Lower lobe of right lung (tissue), 2 donors: ENCODE measurements at regions not wholly inside any gene's neighbourhood (a gene's known extent, or its start where the extent isn't known, plus 50 kb on each side); places are given as distances from the start of the nearest gene placed in this dataset.

Experiments
- ATAC-seq, 2 donors: fragments of 200-7000 bp; cut with Tn5 transposase; one replicate each; pipeline ENCODE4 v1.9.1; 2020 to 2022; ENCODE audit warnings: mild to moderate bottlenecking in 2 of 2, moderate library complexity in 2 of 2
- DNase-seq: peaks from one replicate; pipeline ENCODE4 v3.0.0-alpha.2; 2020
- H3K27ac ChIP-seq: fragments of 200-600 bp; one replicate; pipeline ENCODE4 v1.8.0; 2022
- H3K27me3 ChIP-seq: fragments of 200-600 bp; one replicate; pipeline ENCODE4 v1.8.0; 2022; ENCODE audit warnings: low read depth
- H3K36me3 ChIP-seq: fragments of 200-600 bp; one replicate; pipeline ENCODE4 v1.8.0; 2022; ENCODE audit warnings: mild to moderate bottlenecking
- H3K4me1 ChIP-seq: fragments of 200-600 bp; one replicate; pipeline ENCODE4 v1.8.0; 2022
- H3K4me3 ChIP-seq: fragments of 200-600 bp; one replicate; pipeline ENCODE4 v1.8.0; 2022; ENCODE audit warnings: mild to moderate bottlenecking
- H3K9me3 ChIP-seq: fragments of 200-600 bp; one replicate; pipeline ENCODE4 v1.8.0; 2022
- intact Hi-C: fragments of 100-400 bp; cut with DNase I; formaldehyde crosslinking; loops from one replicate; pipeline ENCODE4 v1.11.0; 2022
- TF ChIP-seq, protein P1 (sequence below): fragments of 200-600 bp; IDR thresholded peaks from one replicate; pipeline ENCODE4 v1.8.0; 2022; ENCODE audit warnings: antibody characterized with exemption, mild to moderate bottlenecking
- donor health status: DM: no; HTN: yes; CAD: no; lungs with severe emphysema.

DNA sequence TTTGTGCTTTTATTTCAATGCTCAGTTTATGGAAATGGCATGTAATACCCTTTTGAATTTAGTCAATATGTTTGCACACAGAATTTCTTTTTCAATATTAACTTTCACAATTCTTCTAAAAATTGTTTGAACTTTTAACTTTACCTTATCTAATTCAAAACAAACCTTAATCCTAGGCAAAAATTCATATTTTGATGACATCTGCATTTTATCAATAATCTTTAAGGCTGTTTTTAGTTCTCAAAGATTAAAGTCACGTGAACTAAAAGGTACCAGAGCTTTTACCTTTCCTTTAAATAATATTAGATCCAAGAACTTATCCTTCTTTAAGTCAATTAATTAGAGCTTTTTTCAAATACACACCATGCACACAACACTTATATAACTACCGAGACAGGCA lies 218.9 kb upstream of the NCAM2 start:
- ATAC-seq, result no peak
- no peaks in the 10 kb centered on the region for H3K36me3 ChIP-seq
- TF ChIP-seq, protein P1, sequence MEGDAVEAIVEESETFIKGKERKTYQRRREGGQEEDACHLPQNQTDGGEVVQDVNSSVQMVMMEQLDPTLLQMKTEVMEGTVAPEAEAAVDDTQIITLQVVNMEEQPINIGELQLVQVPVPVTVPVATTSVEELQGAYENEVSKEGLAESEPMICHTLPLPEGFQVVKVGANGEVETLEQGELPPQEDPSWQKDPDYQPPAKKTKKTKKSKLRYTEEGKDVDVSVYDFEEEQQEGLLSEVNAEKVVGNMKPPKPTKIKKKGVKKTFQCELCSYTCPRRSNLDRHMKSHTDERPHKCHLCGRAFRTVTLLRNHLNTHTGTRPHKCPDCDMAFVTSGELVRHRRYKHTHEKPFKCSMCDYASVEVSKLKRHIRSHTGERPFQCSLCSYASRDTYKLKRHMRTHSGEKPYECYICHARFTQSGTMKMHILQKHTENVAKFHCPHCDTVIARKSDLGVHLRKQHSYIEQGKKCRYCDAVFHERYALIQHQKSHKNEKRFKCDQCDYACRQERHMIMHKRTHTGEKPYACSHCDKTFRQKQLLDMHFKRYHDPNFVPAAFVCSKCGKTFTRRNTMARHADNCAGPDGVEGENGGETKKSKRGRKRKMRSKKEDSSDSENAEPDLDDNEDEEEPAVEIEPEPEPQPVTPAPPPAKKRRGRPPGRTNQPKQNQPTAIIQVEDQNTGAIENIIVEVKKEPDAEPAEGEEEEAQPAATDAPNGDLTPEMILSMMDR, result no peak

DNA sequence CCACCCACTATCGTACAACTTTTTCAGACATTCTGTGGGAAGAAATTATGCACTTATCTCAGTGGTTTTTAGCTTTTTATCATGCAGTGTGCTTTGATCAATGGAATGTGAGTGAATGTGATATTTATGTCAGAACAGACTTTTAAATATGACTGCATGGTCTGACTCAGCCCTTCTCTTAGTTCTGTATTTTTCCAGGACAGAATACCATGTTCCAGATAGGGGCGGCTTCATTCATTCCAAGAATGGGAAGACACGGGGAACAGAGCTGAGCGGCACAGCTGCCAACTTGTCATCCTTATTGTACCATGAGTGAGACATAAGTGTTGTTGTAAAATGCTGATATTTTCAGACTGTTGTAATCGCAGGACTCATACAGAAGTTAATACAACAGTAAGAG lies 214.6 kb upstream of the NCAM2 start:
- no peaks in the 10 kb centered on the region for H3K4me1 ChIP-seq
- H3K27me3 ChIP-seq, result no peaks in the 10 kb centered on the region
- no peak overlapping the region for H3K4me3 ChIP-seq
- TF ChIP-seq, protein P1, result no peak
- ATAC-seq (no peak), DNase-seq (no peak)
- no peak overlapping the region for H3K27ac ChIP-seq
- no peaks in the 10 kb centered on the region for H3K36me3 ChIP-seq
- intact Hi-C loops, result no loop called here
- H3K9me3 ChIP-seq, result no peaks in the 10 kb centered on the region

More for the DNA sequence above, 218.9 kb upstream of the NCAM2 start:
- Histone ChIP-seq H3K27me3 (no peaks in the 10 kb centered on the region), H3K4me1 (no peaks in the 10 kb centered on the region), H3K4me3 (no peak overlapping the region), H3K27ac (no peak overlapping the region), H3K9me3 (no peaks in the 10 kb centered on the region)
- no peak for DNase-seq
- intact Hi-C loops, result no loop called here

DNA sequence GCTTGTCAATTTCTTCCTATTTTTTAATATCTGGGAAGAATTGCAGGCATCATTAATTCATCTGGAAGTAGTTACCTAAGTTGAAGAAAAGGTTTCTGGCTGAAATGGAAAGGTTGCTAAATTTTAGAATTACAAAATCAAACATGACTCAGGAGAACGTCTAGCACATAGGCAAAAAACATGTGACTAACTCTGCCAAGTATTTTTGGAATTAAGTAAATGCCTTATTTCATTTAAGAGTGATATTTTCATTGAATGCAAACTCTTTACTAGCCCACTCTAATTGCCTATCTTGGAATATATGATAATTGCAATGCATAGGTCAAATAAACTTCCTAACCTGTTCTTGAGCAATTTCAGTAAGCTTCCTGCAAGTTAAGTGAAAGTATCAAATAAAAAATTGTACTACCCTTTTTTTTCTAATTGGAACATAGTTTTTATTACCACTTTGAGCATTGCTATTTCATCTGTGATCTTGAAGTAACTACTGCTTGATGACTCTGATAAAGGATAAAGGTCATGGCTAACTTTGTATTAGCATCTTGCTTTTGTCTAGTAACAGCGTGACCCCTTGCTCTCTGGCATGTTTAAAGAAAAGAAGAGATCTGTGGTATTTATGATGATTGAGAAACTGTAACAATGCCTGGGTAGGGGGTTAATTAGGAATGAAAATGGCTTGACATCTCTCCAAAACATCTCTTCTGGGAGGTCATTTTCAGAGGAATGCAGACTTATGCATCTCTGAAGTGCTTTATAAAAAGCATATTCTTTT lies 208.3 kb upstream of the NCAM2 start:
- ATAC-seq, result no peak
- Histone ChIP-seq H3K27ac (no peak overlapping the region), H3K9me3 (no peaks in the 10 kb centered on the region), H3K36me3 (no peaks in the 10 kb centered on the region), H3K4me1 (no peaks in the 10 kb centered on the region), H3K4me3 (no peak overlapping the region), H3K27me3 (no peaks in the 10 kb centered on the region)
- TF ChIP-seq, protein P1, result no peak
- intact Hi-C loops, result no loop called here
- DNase-seq, result no peak

DNA sequence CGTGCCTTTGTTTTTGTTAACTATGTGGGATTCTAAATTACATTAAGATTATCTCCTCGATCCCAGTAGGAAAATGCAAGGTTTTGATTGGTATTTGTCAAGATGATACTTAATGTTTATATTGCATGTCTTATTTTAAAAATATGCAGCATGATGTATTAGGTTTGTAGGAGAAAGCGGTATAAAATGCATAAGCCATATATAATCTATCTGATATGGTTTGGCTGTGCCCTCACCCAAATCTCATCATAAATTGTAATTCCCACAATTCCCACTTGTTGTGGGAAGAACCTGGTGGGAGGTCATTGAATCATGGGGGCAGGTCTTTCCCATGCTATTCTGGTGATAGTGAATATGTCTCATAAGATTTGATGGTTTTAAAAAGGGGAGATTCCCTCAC lies 198.1 kb upstream of the NCAM2 start:
- Histone ChIP-seq H3K36me3 (no peaks in the 10 kb centered on the region), H3K4me3 (no peak overlapping the region), H3K27me3 (no peaks in the 10 kb centered on the region), H3K4me1 (no peaks in the 10 kb centered on the region), H3K27ac (no peak overlapping the region), H3K9me3 (no peaks in the 10 kb centered on the region)
- intact Hi-C loops, result no loop called here
- no peak for DNase-seq
- ATAC-seq, result no peak
- TF ChIP-seq, protein P1, result no peak

DNA sequence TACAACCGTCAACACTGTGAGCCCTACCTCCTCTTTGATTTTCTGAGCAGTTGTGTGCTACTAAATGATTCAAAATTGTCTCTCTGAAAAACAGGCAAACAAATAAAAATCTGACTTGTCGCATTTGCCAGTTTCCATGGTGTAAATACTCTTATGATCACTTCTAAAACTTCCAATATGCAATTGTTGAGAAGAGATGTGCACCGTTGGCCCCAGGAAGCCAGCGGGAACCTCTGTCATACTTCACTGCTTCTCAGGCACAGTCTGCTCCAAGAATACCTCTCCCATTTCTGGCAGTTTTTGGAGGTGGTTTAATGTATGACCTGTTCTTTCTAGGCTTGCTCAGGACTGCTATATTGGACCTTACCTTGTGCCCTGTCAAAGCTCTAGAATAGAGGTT lies 196.0 kb upstream of the NCAM2 start:
- no peaks in the 10 kb centered on the region for H3K27me3 ChIP-seq
- no peaks in the 10 kb centered on the region for H3K36me3 ChIP-seq
- DNase-seq (no peak), ATAC-seq (no peak)
- no peaks in the 10 kb centered on the region for H3K4me1 ChIP-seq
- no peaks in the 10 kb centered on the region for H3K9me3 ChIP-seq
- TF ChIP-seq, protein P1, result no peak
- intact Hi-C loops, result no loop called here
- no peak overlapping the region for H3K27ac ChIP-seq
- H3K4me3 ChIP-seq, result no peak overlapping the region
